HG02981 (cell line): ENCODE measurements at regions not wholly inside any gene's neighbourhood (a gene's known extent, or its start where the extent isn't known, plus 50 kb on each side); places are given as distances from the start of the nearest gene placed in this dataset.

ENCODE experiments used
- ATAC-seq: cut with Tn5 transposase; IDR thresholded peaks from one replicate; pipeline ENCODE4 v1.9.1; 2021; ENCODE audit warnings: mild to moderate bottlenecking, moderate library complexity; ENCODE audit not compliant: unreplicated experiment

DNA sequence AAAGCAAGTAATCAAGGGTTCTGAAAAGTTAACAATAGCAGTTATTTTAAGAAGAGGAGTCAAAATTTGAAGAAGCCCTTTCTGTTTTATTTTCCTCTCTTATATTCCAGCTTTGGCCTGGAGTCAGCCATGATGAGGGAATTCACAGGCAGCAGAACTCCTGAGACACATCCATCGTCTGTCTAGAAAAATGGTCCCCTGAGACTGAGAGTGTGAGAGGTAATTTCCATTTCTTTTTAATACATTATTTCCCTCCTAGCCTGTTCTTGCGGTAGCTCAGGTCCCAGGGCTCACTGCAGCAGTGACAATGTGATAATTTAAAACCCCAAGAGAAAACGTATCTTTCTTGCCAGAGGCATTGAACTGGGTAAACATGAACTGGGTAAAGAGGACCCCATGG lies 296.0 kb downstream of the SMOC2 start:
- no peak for ATAC-seq

DNA sequence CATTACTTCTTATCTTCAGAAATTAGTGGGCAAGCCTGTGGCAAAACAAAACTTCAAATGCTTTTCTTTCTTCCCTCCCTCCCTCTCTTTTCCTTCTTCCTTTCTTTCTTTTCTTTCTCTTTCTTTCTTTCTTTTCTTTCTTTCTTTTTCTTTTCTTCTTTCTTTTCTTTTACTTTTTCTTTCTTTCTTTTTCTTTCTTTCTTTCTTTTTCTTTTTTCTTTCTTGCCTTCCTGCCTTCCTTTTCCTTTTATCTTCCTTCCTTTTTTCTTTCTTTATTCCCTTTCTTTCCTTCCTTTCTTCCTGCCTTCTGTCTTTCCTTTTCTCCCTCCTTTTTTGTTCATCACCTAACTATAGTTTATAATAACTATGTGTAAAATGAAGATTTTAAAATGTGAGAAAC lies 295.1 kb downstream of the SMOC2 start:
- no peak for ATAC-seq

DNA sequence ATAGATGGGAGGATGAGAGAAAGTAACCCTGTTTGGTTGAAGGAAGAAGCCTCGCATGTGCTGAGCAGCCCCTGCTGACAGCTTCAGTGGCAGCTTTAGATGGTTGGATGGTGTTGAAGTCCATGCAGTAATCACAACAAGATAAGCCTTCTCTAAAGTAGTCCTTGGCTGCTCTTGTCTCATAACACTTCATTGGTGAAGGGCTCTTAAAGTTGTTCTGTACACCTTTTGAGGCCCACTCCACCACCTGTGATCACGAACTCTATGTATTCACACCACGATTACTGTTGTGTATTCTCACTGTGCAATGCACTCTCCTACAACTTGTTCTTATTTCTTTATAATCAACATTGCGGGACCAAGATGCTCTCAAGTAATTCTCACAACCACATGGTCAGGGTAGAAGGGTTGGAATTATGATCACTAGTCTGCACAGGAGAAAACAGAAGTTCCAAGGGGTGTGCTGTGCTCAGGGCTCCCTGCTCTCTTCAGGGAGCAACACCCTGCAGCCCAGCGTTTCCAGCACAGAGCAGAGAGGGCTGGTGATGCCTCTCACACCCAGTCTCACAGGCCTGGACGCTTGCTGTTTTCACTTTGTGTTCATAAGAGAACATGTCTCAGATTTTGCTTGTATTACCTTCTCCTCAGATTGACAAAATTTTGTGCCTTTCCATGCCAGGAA lies 294.4 kb downstream of the SMOC2 start:
- no peak for ATAC-seq

DNA sequence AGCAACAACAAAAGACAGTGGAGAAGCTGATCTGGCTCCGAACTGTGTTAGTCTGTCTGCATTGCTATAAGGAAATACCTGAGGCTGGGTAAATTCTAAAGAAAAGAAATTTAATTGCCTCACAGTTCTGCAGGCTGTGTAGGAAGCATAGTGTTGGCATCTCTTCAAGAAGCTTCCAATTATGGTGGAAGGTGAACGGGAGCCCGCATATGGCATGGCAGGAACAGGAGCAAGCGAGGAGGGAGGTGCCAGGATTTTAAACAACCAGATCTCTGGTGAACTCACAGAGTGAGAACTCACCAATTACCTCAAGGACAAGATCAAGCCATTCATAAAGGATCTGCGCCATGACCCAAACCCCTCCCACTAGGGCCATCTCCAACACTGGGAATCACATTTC lies 293.5 kb downstream of the SMOC2 start:
- ATAC-seq, result no peak

DNA sequence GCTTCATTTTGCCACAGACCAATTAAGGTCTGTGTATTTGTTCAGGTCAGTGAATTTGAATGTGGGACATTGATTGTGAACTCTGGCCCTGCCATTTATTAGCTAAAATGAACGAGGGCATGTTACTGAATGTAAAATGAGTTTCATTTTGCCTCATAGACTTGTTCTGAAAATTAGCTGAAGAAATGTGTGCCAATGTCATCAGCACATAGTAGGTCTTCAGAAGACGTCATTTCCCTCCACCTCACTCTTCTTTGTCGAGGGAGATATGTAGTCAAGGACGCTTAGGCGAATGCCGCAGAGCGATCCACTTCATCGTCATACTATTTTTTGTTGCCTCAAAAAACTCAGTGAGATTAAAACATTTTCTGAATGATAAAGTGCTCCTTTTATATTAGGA lies 291.7 kb downstream of the SMOC2 start:
- no peak for ATAC-seq

DNA sequence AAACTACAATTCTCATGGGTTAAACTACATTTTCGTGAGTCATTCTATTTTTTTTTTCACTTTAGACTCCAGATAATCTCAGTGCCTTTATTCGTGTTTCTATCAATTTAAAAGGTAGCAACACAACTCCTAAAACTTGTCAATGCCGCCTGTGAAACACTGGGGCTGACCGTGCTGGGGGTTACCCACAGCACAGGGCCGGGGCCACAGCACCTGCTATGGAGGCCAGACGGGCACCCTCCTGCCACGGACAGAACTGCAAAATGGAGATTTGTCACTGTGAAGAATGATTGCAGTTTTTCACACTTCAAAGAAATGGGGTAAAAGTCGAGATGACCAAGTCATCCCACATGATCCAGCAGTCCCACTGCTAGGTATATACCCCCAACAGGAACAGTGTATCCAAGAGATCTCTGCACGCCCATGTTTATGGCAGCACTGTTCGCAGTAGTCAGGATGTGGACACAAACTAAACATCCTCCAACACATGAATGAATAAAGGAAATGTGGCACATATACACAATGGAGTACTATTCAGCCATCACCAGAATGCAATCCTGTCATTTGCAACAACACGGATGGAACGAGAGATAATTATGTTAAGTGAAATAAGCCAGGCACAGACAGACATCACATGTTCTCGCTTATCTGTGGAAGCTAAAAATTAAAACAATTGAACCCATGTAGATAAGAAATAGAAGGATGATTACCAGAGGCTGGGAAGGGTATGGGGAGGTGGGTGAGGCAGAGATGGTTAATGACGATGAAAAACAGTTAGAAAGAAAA lies 290.1 kb downstream of the SMOC2 start:
- no peak for ATAC-seq

DNA sequence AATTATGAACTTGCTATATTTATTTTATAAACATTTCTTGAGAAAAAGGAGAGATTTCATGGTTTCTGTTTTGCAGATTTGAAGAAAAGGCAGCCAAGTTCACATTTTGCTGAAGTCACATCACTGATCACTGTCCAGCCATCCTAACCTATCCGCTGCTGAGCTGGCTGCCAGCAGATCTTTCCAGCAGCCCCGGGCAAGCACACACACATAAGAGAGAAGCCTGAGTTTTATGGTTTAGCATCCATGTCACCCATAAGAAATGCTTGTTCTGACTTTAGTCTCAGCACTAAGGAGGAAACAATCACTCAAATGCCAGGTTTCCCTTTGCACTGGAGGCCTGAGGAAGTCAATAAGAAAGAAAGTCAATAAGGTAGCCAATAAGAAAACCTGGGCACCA lies 287.1 kb downstream of the SMOC2 start:
- no peak for ATAC-seq

DNA sequence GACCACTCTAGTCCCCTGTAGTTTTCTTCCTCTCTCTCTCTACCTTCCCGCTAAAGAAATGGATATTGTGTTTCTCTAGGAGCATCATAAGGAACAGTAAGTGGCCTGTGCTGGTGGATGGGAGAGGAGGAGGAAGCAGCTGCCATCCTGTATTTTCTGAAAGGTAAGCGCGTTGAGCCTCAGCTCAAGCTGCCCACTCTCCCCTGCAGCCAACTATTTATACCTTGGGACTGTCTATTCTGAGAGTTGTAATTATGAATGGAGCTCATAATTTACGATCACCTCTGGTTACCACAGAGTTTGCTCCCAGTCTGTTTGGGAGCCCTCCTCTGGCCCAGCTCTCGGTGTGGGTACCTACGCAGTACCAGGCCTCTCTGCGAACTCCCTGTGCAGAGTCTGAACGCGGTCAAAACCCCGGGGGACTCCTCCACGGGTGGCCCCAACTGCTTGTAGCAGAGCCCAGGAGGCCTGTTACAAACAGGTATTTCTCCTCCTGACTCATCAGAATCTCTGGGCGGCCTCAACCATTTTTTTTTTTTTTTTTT lies 285.4 kb downstream of the SMOC2 start:
- ATAC-seq, result no peak

DNA sequence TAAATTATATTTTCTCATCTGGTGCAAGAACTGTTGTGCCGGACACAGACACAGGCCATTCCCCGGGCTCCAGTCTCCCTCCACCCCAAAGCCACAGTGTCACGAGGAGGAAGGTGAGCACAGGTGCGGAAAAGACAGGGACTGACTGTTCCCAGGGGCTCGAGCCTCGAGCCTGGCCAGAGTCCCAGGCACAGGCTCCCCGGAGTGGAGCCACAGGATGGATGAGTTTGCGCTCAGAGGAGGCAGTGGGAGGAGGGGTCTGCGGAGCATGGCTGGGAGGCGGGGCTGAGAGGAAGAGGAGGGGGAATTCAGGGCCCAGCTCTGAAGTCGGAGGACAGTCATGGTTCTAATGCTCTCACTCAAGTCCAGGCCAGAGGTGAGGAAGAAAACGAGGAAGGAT lies 284.8 kb downstream of the SMOC2 start:
- no peak for ATAC-seq

DNA sequence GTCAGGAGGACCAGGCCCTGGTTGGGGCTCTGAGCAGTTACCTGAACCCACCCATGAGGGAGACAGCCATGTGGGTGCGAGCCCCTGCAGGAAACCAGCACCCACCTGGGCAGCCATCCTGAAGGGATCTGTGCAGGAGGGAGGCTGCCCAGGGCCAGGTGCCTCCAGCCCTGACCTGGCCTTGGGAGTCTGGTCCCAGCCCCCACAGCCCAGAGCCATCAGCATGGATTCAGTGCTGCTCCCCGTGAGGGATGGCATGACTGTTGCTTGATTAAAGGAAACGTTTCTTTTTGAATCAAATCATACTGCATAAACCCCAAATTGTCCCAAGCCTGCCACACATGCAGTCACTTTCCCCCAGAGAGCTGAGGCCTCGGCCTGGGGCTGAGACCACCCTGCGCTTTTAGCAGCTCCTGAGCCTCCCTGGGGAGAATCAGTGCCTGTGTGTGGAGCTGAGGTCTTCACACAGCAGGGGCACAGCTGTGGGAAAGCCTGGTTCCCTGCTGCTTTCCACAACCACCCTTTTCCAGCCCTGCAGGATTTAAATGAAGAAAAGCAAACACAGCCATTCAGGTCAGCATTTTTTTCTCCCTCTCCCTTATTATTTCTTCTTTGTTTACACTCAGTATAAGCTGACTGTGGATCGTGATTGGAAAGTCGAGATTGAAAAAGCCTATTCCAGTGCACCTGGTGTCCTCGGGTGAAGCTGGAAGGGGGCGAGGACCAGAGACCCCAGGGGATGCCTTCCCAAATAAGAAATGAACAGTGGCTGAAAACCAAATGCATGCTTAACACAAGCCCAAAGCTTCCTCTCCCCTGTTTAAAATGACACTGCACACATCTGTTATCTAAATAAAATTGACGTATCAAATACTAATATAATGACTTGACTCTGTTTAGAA lies 283.9 kb downstream of the SMOC2 start:
- no peak for ATAC-seq

DNA sequence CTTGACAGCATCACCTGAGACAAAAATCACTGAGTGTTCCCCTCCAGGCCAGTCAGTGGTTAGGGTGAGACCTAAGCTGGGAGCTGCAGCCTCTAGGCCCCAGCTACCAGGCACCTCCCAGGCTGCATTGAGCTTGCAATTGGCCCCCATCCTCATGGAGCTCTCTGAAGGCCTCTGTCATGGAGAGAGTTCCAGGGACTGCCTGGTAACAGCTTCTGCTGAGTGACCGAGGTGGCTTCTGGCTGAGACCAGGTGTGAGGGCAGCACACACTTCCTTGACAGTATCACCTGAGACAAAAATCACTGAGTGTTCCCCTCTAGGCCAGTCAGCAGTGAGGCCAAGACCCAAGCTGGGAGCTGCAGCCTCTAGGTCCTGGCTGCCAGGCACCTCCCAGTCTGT lies 283.0 kb downstream of the SMOC2 start:
- ATAC-seq, result no peak

DNA sequence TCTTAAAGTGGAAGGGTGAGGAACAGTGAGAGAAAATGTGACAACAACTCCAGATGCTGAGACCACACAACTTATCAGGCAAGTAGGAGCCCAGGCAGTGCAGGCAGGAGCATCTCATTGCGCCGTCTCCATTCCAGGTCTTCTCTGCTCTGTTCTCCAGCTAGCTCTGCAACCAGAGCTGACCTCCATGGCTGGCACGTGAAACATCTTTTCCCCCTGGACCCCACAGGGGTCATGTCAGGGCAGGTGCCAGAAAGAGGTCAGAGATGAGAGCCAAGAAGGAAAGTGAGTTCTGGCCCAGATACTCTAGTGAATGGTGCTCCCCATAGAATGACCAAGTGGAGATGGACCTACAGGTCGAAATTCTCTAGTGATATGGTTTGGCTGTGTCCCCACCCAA lies 281.4 kb downstream of the SMOC2 start:
- ATAC-seq, result no peak

DNA sequence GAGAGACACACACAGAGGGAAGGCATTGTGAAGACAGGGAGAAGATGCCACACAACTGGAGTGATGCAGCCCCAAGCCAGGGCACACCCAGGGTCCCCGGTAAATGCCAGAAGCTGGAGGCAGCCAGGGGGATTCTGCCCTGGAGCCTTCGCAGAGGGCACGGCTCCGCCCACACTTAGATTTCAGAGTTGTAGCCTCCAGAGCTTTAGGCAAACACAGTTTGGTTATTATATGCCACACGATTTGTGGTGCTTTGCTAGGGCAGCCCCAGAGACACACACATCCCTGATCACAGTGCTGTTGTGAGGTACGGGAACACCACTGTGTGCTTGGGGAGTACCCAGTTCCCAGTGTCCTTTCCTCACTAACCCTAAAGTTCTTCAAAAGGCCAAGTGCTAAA lies 280.6 kb downstream of the SMOC2 start:
- no peak for ATAC-seq

DNA sequence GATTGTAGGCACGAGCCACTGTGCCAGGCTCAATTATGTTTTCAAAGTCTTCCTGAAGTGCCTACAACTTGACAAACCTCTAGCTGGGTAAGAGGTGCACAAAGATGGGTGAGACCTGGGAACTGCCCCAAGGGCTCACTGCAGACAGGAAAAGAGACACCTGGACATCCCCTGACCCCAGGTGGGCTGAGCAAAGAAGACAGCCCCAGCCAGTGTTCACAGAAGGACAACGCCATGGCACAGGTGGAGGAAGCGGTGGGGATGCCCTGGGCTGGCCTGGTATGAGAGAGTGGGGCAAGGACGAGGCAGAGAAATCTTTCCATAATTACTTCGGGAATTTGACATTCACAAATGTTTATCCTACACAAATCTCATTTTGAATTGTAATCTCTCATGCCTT lies 278.9 kb downstream of the SMOC2 start:
- no peak for ATAC-seq

DNA sequence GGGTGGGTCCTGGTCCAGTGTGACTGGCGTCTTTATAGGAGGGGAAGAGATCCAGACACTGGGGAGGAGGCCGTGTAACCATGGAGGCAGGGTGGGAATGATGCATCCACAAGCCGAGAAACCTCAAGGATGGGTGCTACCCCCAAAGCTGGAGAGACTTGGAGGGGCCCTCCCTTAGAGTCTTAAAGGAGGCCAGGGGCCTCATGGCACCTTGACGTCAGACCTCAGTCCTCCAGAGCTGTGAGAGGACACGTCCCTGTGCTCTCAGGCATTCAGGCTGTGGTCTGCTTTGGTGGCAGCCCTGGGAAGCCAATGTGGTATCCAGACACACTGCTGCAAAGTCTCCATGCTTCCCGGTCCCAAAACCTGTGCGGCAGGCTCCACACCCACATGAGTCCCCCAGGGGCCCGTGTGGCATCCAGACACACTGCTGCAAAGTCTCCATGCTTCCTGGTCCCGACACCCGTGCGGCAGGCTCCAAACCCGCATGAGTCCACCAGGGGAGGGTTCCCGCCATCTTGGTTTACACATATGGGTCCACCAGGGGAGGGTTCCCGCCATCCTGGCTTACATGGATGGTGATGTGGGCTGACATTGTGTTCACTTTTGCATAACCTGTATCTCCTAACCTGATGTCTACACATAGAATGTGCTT lies 278.0 kb downstream of the SMOC2 start:
- no peak for ATAC-seq
